ENCODE measurements at regions not wholly inside any gene's neighbourhood (a gene's known extent, or its start where the extent isn't known, plus 50 kb on each side); places are given as distances from the start of the nearest gene placed in this dataset.

GRCh38 chr6:41423002-41423401 is 87.6 kb downstream of the NCR2 start:
- no peak for TF ChIP-seq CTCF (conservative IDR thresholded peaks at IDR 0.05; ENCODE audit: low read depth, low read length)
- H3K4me3 ChIP-seq (ENCODE audit: low read depth, low read length): no peak overlapping the region
- no peak for DNase-seq (ENCODE audit: low read depth)

GRCh38 chr6:41424370-41425058 is 89.1 kb downstream of the NCR2 start:
- TF ChIP-seq CTCF (conservative IDR thresholded peaks at IDR 0.05; ENCODE audit: low read depth, low read length): peak; percentile 93
- H3K4me3 ChIP-seq (ENCODE audit: low read depth, low read length): no peak overlapping the region
- peak; percentile 9 for DNase-seq (ENCODE audit: low read depth)

- TF ChIP-seq CTCF (conservative IDR thresholded peaks at IDR 0.05; ENCODE audit: low read depth, low read length): no peak
- no peak overlapping the region for H3K4me3 ChIP-seq (ENCODE audit: low read depth, low read length)
- no peak for DNase-seq (ENCODE audit: low read depth)
Measured at GRCh38 chr6:41425511-41425910, 90.1 kb downstream of the NCR2 start.

GRCh38 chr6:41426438-41426851 is 91.0 kb downstream of the NCR2 start:
- no peak for DNase-seq (ENCODE audit: low read depth)
- no peak for TF ChIP-seq CTCF (conservative IDR thresholded peaks at IDR 0.05; ENCODE audit: low read depth, low read length)
- no peak overlapping the region for H3K4me3 ChIP-seq (ENCODE audit: low read depth, low read length)

GRCh38 chr6:41426888-41427641 is 91.7 kb downstream of the NCR2 start:
- peak overlapping the region; percentile 51 for H3K4me3 ChIP-seq (ENCODE audit: low read depth, low read length)
- DNase-seq (ENCODE audit: low read depth): no peak
- TF ChIP-seq CTCF (conservative IDR thresholded peaks at IDR 0.05; ENCODE audit: low read depth, low read length): no peak

- peak overlapping the region; percentile 51 for H3K4me3 ChIP-seq (ENCODE audit: low read depth, low read length)
- DNase-seq (ENCODE audit: low read depth): no peak
- TF ChIP-seq CTCF (conservative IDR thresholded peaks at IDR 0.05; ENCODE audit: low read depth, low read length): no peak
Measured at GRCh38 chr6:41427642-41428335, 92.4 kb downstream of the NCR2 start.
